ENCODE measurements at regions not wholly inside any gene's neighbourhood (a gene's known extent, or its start where the extent isn't known, plus 50 kb on each side); places are given as distances from the start of the nearest gene placed in this dataset.

DNA sequence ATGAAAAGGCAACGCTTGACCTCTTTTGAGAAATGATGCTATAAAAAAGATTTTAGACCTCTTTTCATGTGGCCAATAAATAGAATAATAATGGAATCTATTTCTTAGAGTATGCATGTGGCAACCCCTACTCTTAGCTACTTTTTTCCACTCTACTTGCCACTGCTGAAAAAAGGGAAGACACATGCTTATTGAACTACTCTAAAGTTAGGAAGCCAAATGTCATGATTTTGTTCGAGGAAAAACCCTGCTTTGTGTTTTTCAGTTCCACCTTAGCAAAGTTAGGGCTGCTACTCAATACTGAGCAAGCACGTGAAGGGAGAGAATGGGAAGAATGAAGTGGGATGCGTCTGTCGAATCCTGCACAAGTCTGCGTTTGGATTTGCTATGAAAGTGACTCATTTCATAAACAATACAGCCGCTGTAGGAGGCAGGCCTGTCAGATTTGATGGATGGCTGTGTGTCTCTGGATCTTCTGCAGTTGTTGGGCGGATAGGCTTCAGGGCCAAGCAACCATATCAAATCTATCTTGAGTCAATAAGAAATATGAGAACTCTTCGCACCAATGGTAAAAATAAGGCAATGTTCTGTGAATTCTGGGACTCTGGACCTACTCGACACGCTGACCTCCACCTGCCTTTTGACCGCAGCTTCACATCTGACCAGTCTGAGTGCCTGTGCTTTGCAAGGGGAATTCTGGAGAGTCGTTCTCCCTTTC, 333.6 kb downstream of the PIK3R1 start:
- no peak for FAIRE-seq
- no peak for DNase-seq (ENCODE audit: insufficient read length, low spot score)
- TF ChIP-seq, protein P1, sequence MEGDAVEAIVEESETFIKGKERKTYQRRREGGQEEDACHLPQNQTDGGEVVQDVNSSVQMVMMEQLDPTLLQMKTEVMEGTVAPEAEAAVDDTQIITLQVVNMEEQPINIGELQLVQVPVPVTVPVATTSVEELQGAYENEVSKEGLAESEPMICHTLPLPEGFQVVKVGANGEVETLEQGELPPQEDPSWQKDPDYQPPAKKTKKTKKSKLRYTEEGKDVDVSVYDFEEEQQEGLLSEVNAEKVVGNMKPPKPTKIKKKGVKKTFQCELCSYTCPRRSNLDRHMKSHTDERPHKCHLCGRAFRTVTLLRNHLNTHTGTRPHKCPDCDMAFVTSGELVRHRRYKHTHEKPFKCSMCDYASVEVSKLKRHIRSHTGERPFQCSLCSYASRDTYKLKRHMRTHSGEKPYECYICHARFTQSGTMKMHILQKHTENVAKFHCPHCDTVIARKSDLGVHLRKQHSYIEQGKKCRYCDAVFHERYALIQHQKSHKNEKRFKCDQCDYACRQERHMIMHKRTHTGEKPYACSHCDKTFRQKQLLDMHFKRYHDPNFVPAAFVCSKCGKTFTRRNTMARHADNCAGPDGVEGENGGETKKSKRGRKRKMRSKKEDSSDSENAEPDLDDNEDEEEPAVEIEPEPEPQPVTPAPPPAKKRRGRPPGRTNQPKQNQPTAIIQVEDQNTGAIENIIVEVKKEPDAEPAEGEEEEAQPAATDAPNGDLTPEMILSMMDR (IDR thresholded peaks at IDR 0.05; ENCODE audit: insufficient read depth, missing control alignments): no peak

DNA sequence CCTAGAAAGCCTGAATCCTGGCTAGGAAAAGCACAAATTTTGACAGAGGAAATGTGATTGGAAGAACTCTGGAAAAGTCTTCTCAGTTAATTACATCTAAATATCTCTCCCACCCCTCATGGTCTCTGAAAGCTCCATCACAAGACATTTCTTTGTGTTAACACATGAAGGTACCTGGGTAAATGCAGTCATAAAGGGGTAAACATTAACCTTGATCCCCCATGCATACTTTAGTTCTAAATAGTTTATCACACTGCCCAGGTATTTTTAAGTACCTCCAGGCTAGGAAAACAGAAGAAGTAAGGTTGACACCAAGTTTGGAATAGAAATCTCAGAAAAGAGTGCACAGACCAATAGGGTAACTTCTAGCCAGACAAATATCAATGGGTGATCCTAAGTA, 334.5 kb downstream of the PIK3R1 start:
- no peak for DNase-seq (ENCODE audit: insufficient read length, low spot score)
- FAIRE-seq: no peak
- TF ChIP-seq, protein P1 (IDR thresholded peaks at IDR 0.05; ENCODE audit: insufficient read depth, missing control alignments): no peak

DNA sequence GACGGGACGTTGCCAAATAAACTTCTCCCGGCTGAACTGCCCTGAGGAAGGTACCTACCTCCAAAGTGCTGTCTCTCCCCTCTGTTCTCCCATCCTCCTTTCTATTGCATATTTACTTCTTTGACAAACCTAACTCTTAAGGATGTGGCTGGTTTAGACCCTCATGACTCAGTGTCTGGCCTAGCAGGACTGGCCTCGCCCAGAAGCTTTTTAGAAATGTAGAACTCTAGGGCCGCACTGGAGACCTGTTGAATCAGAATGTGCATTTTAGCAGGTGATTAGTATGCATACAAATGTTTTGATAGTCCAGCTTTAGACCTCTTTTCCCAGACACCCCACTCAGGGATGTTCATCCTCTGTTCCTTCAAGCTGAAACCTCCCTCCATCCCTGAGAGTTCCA, 335.9 kb downstream of the PIK3R1 start:
- DNase-seq (ENCODE audit: insufficient read length, low spot score) (no peak), FAIRE-seq (no peak)
- TF ChIP-seq, protein P1 (IDR thresholded peaks at IDR 0.05; ENCODE audit: insufficient read depth, missing control alignments): no peak

DNA sequence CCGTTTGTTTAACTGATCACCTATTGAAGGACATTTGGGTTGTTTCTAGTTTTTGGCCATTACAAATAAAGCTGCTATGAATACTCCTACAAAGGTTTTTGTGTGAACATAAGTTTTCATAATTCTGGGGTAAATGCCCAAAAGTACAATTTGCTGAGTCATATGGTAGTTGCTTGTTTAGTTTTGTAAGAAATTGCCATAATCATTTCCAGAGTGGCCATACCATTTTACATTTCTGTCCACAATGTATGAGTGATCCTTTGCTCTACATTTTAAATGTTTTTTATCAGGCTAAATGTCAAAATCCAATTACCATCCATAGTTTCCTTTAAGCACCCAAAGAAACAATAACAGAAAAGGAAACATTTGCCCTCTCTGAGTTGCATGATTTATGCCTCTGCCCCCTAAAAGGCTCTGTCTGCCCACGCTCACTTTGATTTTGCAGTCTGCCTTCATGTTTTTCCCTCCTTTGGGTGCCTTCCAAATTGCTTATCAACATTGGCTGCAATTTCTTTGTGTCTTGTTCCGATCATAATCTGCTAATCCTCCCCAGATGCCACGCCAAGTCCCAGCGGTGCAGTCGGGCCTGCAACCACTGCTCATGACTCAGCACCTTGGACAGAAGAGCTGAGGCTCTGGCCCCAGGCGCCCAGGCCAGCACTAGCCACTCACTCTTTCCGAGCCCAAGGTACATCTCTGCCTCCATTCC, 339.2 kb downstream of the PIK3R1 start:
- TF ChIP-seq, protein P1 (IDR thresholded peaks at IDR 0.05; ENCODE audit: insufficient read depth, missing control alignments): no peak
- FAIRE-seq (peak; percentile 61), DNase-seq (ENCODE audit: insufficient read length, low spot score) (no peak)

DNA sequence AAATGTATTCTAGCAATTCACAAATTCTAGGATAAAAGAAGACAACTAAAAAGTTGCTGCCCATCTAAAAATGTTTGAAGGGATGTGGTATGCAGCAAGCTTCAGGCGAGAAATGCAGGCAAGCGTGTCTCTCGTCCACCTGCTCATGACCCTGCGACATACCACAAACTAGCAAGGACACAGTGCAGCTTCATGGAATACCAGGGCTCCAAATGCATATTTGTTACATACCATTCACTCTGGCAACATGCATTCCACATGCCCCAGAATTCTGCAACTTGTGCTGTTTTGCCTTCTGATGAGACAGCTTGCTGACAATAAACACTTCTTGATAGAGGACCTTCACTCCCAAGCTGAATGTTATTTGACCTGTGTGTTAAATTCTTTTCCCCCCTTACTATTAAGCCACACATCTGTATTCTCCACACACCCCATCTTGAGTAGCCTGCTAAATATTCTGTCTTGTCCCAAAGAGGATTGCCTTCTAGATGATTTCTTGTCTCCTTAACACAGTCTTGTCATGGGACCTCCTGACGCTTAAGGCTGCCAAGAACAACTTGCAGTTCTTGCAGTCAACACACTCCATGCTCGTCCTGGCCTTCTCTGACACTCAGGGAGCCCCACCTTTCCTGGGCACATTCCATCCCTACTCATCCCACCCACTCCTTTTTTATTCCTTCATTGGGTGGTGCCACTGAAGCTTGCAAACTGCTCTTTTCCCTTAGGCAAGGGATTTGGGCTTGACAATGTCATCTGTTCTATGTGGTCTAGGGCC, 340.5 kb downstream of the PIK3R1 start:
- no peak for DNase-seq (ENCODE audit: insufficient read length, low spot score)
- no peak for FAIRE-seq

DNA sequence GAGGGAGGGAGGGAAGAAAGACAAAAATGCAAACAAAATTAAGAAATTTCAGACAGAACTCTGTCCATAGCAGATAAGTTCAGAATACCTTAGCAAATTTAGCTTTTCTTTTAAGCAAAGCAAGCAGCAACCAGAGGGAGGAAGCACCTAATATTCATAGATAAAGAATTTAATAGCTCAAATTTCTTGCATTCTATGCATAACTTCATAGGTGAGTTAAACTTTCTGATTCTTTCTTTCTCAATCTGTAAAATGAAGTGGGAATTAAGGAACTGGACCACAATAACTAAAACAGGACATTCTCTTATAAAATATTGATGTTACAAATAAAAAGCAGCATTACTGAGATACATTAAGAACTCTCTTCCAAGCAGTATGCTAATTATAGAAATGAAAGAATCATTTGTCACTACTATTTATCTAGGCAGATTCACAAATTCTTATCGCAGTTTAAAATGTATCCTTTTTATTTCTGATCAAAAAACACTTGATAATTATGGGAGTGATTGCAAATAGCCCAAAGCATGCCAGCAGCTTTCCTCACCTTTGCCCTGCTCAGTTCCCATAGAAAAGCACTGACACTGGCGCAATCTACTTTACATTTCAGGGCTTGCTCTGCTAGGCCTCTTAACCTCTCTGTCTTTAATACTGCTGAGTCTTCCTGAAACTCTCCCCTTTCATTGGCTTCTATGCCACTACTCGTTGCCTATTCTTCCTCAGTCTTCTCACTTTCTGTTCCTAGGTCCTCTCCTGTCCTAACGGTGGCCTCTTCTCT, 341.8 kb downstream of the PIK3R1 start:
- TF ChIP-seq, protein P1 (IDR thresholded peaks at IDR 0.05; ENCODE audit: insufficient read depth, missing control alignments): no peak
- DNase-seq (ENCODE audit: insufficient read length, low spot score): no peak
- FAIRE-seq: no peak

More for the DNA sequence above, 340.5 kb downstream of the PIK3R1 start:
- TF ChIP-seq, protein P1 (IDR thresholded peaks at IDR 0.05; ENCODE audit: insufficient read depth, missing control alignments): no peak

All from D721Med (cell line).